ENCODE measurements at regions not wholly inside any gene's neighbourhood (a gene's known extent, or its start where the extent isn't known, plus 50 kb on each side); places are given as distances from the start of the nearest gene placed in this dataset.

GRCh38 chr19:30637926-30638325, 265.7 kb downstream of the ZNF536 start:
- no peak for DNase-seq (ENCODE audit: low read depth)

DNA sequence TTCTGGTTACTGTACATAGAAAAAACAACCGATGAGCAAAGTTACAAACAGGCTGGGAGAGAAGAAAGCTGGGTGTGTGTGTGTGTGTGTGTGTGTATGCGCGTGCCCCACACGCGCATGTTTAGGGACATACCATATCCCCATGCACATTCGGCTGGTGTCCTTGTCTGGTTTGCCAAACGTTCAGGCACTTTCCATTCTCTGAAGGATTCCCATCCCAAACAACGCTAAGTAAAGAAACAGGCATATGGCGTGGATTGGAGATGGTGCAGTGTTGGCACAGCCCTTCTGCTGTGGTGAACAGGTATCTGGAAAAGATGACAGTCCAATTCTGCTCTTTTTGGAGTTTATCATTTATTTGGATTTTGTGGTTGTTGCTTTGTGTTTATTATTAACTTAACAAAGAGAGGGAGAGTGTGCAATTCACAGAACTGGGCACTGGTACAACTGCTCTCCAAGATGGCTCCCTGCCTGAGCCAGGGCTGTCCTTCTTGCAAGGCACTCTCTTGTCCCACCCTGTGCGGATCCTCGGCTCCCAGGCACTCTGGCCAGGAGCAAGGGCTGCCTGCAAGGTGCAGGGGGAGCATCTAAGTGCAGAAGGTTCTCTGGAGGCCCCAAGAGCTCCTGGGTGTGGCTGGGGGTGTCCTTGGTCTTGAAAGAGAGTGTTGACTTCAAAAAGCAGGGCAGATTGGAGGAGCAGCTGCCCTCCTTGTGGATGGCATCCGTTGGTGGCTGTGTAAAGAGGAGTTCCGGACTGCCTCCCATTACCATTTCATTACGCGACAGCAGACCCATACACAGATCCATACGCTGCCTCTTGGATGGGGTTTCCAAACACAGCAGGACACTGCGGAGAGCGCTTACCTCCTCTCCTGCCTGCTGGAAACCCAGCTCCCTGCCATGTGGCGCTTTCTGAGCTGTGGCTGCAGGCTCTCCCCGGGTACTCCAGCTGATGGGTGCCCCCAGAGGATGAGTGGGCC, 263.1 kb downstream of the ZNF536 start:
- no peak for DNase-seq (ENCODE audit: low read depth)

GRCh38 chr19:30634131-30634830, 262.1 kb downstream of the ZNF536 start:
- no peak for DNase-seq (ENCODE audit: low read depth)

DNA sequence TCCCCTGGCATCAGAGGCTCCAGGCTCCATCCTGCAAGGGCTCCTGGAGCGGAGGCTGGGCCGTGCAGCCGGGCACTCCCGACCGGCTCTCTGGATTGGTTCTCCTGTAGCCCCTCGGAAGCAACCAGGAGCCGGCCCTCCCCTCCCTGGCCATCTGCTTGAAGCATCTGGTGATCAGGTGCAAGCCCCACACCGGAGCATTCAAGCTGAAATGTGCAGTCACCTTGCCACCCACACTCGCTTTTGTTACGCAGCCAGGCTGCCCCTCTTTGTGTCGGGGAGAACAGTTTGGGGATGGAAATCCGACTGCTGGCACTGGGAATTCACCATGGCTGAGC, 258.8 kb downstream of the ZNF536 start:
- no peak for DNase-seq (ENCODE audit: low read depth)

- DNase-seq (ENCODE audit: low read depth), result no peak
Measured at GRCh38 chr19:30630289-30631032, 258.3 kb downstream of the ZNF536 start.

- no peak for DNase-seq (ENCODE audit: low read depth)
Measured at GRCh38 chr19:30629086-30629485, 256.9 kb downstream of the ZNF536 start.

GRCh38 chr19:30626626-30626966, 254.4 kb downstream of the ZNF536 start:
- DNase-seq (ENCODE audit: low read depth), result no peak

GRCh38 chr19:30625947-30626625, 253.9 kb downstream of the ZNF536 start:
- no peak for DNase-seq (ENCODE audit: low read depth)

GRCh38 chr19:30622276-30622675, 250.1 kb downstream of the ZNF536 start:
- no peak for DNase-seq (ENCODE audit: low read depth)

- no peak for DNase-seq (ENCODE audit: low read depth)
Measured at GRCh38 chr19:30621326-30621920, 249.2 kb downstream of the ZNF536 start.

- DNase-seq (ENCODE audit: low read depth), result no peak
Measured at GRCh38 chr19:30620354-30620753, 248.2 kb downstream of the ZNF536 start.

DNA sequence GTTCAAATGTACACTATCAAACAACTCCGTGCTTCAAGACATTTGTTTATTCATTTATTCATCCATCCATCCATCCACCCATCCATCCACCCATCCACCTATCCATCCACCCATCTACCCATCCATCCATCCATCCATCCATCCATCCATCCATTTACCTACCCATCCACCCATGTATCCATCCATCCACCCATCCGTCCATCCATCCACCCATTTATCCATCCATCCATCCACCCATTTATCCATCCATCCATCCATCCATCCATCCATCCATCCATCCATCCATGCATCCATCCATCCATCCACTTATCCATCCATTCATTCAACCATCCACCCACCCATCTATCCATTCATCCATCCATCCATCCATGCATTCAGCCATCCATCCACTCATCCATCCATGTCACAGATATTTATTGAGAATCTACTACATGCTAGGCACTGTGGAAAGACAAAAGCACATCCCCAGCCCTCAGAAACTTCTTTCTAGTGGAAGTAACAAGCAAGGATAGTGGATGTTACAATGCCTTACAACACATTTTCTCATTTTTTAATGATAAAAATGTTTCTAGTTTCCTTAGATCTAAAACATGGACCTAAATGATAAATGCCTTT, 237.6 kb downstream of the ZNF536 start:
- no peak for DNase-seq (ENCODE audit: low read depth)

DNA sequence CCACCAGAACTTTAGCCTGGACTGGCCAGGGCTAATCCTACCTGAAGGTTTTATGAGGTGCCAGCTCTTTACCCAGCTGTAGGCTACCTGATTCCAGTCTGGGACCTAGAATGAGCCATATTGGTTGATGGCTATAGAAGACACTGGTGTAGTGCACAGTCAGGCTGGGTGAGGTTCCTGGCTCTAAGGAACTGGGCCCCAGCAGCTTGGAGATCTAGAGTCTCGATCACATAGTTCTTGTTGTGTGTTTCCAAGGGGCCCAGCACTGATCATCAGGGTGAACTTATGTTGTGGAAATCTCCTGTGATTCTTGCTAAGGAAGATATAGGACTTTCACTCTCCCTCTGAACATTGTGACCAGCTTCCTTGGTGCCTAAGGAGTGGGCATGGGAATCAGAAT, 236.3 kb downstream of the ZNF536 start:
- no peak for DNase-seq (ENCODE audit: low read depth)

All from M059J (cell line).